ENCODE measurements at regions not wholly inside any gene's neighbourhood (a gene's known extent, or its start where the extent isn't known, plus 50 kb on each side); places are given as distances from the start of the nearest gene placed in this dataset.

DNA sequence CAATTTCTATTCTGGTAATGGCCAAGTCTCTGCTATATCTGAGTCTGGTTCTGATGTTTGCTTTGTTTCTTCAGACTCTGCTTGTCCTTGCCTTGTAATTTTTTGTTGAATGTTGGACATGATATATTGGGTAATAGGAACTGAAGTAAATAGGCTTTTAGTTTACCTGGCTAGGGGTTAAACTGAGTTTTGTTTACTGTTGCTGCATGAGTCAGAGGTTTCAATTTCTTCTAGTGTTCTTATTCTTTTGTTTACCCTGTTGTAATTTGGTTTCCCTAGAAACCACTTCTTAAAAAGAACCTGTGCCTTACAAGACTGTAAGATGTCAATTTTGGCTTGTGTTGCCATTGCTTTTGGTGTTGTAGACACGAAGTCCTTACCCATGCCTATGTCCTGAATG lies 285.0 kb upstream of the KCNH7 start:
- H3K9me3 ChIP-seq (replicated peaks in 1 of 3), result no peaks in the 10 kb centered on the region
- no peaks in the 10 kb centered on the region for H3K36me3 ChIP-seq (replicated peaks in 1 of 2)
- H3K27ac ChIP-seq, result no peak overlapping the region
- no peak for DNase-seq
- intact Hi-C loops (cut with DNase I), result no loop called here
- TF ChIP-seq POLR2A (IDR thresholded peaks at IDR 0.05), result no peak
- TF ChIP-seq, protein P1, sequence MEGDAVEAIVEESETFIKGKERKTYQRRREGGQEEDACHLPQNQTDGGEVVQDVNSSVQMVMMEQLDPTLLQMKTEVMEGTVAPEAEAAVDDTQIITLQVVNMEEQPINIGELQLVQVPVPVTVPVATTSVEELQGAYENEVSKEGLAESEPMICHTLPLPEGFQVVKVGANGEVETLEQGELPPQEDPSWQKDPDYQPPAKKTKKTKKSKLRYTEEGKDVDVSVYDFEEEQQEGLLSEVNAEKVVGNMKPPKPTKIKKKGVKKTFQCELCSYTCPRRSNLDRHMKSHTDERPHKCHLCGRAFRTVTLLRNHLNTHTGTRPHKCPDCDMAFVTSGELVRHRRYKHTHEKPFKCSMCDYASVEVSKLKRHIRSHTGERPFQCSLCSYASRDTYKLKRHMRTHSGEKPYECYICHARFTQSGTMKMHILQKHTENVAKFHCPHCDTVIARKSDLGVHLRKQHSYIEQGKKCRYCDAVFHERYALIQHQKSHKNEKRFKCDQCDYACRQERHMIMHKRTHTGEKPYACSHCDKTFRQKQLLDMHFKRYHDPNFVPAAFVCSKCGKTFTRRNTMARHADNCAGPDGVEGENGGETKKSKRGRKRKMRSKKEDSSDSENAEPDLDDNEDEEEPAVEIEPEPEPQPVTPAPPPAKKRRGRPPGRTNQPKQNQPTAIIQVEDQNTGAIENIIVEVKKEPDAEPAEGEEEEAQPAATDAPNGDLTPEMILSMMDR (IDR thresholded peaks at IDR 0.05), result no peak
- H3K27me3 ChIP-seq, result no peaks in the 10 kb centered on the region
- no peaks in the 10 kb centered on the region for H3K4me1 ChIP-seq (replicated peaks in 1 of 2)
- 65 to 80% (median 69%) methylated on average over 1 of the region's 1 CpG for WGBS, 4 donors
- H3K4me3 ChIP-seq, result no peak overlapping the region

- Histone ChIP-seq H3K36me3 (replicated peaks in 1 of 2) (no peaks in the 10 kb centered on the region), H3K27me3 (no peaks in the 10 kb centered on the region), H3K9me3 (replicated peaks in 1 of 3) (no peaks in the 10 kb centered on the region), H3K4me3 (no peak overlapping the region), H3K27ac (no peak overlapping the region), H3K4me1 (replicated peaks in 1 of 2) (no peaks in the 10 kb centered on the region)
- no peak for TF ChIP-seq POLR2A (IDR thresholded peaks at IDR 0.05)
- TF ChIP-seq, protein P1 (IDR thresholded peaks at IDR 0.05), result no peak
- intact Hi-C loops (cut with DNase I), result no loop called here
- no peak for DNase-seq
Measured at GRCh38 chr2:163122257-163122656, 283.7 kb upstream of the KCNH7 start.

DNA sequence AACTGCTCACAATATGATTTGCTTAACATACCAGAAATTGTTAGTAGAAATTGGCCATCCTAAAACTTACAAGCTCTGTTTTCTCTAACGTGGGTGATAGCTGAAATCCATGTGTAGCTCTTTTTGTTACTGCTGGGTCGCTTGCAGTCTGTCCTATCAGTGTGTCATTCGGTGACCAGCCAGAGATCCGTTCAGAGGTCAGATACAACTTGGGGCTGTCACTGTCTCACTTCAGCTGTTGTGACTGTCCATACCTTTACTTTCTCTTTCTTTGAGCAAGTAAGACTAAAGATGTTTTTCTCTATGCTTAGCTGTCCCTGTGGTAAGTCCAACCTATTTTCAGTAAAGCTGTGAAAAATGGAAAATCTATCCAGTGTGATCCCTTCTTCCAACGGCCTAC lies 282.9 kb upstream of the KCNH7 start:
- Histone ChIP-seq H3K9me3 (replicated peaks in 1 of 3) (no peaks in the 10 kb centered on the region), H3K4me3 (no peak overlapping the region), H3K27ac (no peak overlapping the region), H3K4me1 (replicated peaks in 1 of 2) (no peaks in the 10 kb centered on the region), H3K36me3 (replicated peaks in 1 of 2) (no peaks in the 10 kb centered on the region), H3K27me3 (no peaks in the 10 kb centered on the region)
- WGBS, 4 donors, result 28 to 42% (median 33%) methylated on average over 5 of the region's 5 CpGs
- intact Hi-C loops (cut with DNase I), result no loop called here
- TF ChIP-seq POLR2A (IDR thresholded peaks at IDR 0.05), result no peak
- TF ChIP-seq, protein P1 (IDR thresholded peaks at IDR 0.05), result no peak
- no peak for DNase-seq

- WGBS, 4 donors, result 28 to 33% (median 29%) methylated on average over 7 of the region's 7 CpGs
- Histone ChIP-seq H3K9me3 (replicated peaks in 1 of 3) (no peaks in the 10 kb centered on the region), H3K27me3 (no peaks in the 10 kb centered on the region), H3K36me3 (replicated peaks in 1 of 2) (no peaks in the 10 kb centered on the region), H3K4me1 (replicated peaks in 1 of 2) (no peaks in the 10 kb centered on the region), H3K27ac (no peak overlapping the region), H3K4me3 (no peak overlapping the region)
- DNase-seq, result peak in 2 of 7 donors; percentile 2 to 8
- TF ChIP-seq POLR2A (IDR thresholded peaks at IDR 0.05), result no peak
- TF ChIP-seq, protein P1 (IDR thresholded peaks at IDR 0.05), result no peak
- intact Hi-C loops (cut with DNase I), result no loop called here
Measured at GRCh38 chr2:163119966-163120365, 281.4 kb upstream of the KCNH7 start.
